ENCODE measurements at regions not wholly inside any gene's neighbourhood (a gene's known extent, or its start where the extent isn't known, plus 50 kb on each side); places are given as distances from the start of the nearest gene placed in this dataset.

DNA sequence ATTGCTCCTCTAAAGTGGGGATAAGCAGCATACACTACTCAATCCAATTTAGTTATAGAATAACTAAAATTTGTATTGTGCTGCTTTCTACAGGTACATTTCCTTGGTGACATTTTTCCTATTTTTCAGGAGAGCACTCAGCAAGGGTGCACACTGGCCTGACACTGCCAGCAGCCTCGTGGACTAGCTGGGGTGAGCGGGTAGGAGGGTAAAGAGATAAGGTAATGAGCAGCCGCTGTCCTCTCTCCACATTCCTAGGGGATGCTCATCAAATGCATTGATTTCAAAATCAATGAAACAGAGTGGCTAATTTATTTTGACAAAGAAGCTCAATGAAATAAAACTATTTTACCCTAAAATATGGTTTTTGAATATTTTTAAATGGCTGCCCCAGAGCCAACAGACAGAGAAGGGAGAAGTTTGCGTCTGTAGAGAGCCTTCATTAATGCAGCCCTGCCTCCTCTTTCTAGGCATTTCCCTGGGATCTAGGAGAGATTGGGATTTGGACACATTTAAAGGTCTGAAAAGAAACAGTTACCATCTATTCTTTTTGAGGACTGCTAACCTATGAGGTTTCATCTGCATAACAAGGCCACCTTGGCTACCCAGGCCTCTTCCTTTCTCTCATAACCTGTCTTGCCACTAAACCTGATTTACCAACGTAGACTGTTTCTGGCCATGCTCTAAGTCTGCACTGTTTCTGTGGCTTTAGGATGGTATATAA, 561.0 kb downstream of the IPMK start:
- TF ChIP-seq CTCF (IDR thresholded peaks at IDR 0.05), result no peak
- CTCF ChIA-PET, result no interaction called here
- POLR2A ChIA-PET, result no interaction called here
- Mint-ChIP-seq H3K4me3 (no peak overlapping the region), H3K4me1 (ENCODE audit: low read depth) (no peaks in the 10 kb centered on the region), H3K36me3 (ENCODE audit: low read depth) (no peaks in the 10 kb centered on the region), H3K9me3 (no peaks in the 10 kb centered on the region), H3K27ac (no peak overlapping the region), H3K27me3 (no peaks in the 10 kb centered on the region)
- DNase-seq (no peak), ATAC-seq (no peak)
- intact Hi-C loops (cut with micrococcal nuclease), result no loop called here

- intact Hi-C loops (cut with micrococcal nuclease), result no loop called here
- POLR2A ChIA-PET, result no interaction called here
- TF ChIP-seq CTCF (IDR thresholded peaks at IDR 0.05), result no peak
Observed at GRCh38 chr10:57706016-57706415, 561.7 kb downstream of the IPMK start.

GRCh38 chr10:57699944-57700343, 567.8 kb downstream of the IPMK start:
- ATAC-seq (no peak), DNase-seq (no peak)
- Mint-ChIP-seq H3K4me1 (ENCODE audit: low read depth) (no peaks in the 10 kb centered on the region), H3K27me3 (no peaks in the 10 kb centered on the region), H3K36me3 (ENCODE audit: low read depth) (no peaks in the 10 kb centered on the region), H3K4me3 (no peak overlapping the region), H3K27ac (no peak overlapping the region), H3K9me3 (no peaks in the 10 kb centered on the region)
- ChIA-PET CTCF (no interaction called here), POLR2A (no interaction called here)
- intact Hi-C loops (cut with micrococcal nuclease), result no loop called here
- TF ChIP-seq CTCF (IDR thresholded peaks at IDR 0.05), result no peak

More at GRCh38 chr10:57706016-57706415, 561.7 kb downstream of the IPMK start:
- Mint-ChIP-seq H3K36me3 (ENCODE audit: low read depth) (no peaks in the 10 kb centered on the region), H3K27me3 (no peaks in the 10 kb centered on the region), H3K9me3 (no peaks in the 10 kb centered on the region), H3K4me3 (no peak overlapping the region), H3K4me1 (ENCODE audit: low read depth) (no peaks in the 10 kb centered on the region), H3K27ac (no peak overlapping the region)
- no peak for ATAC-seq
- CTCF ChIA-PET, result no interaction called here
- DNase-seq, result no peak

GRCh38 chr10:57696641-57697040, 571.1 kb downstream of the IPMK start:
- Mint-ChIP-seq H3K4me1 (ENCODE audit: low read depth) (no peaks in the 10 kb centered on the region), H3K27me3 (no peaks in the 10 kb centered on the region), H3K4me3 (no peak overlapping the region), H3K36me3 (ENCODE audit: low read depth) (no peaks in the 10 kb centered on the region), H3K9me3 (no peaks in the 10 kb centered on the region), H3K27ac (no peak overlapping the region)
- ATAC-seq (no peak), DNase-seq (no peak)
- ChIA-PET POLR2A (no interaction called here), CTCF (no interaction called here)
- intact Hi-C loops (cut with micrococcal nuclease), result no loop called here
- no peak for TF ChIP-seq CTCF (IDR thresholded peaks at IDR 0.05)

DNA sequence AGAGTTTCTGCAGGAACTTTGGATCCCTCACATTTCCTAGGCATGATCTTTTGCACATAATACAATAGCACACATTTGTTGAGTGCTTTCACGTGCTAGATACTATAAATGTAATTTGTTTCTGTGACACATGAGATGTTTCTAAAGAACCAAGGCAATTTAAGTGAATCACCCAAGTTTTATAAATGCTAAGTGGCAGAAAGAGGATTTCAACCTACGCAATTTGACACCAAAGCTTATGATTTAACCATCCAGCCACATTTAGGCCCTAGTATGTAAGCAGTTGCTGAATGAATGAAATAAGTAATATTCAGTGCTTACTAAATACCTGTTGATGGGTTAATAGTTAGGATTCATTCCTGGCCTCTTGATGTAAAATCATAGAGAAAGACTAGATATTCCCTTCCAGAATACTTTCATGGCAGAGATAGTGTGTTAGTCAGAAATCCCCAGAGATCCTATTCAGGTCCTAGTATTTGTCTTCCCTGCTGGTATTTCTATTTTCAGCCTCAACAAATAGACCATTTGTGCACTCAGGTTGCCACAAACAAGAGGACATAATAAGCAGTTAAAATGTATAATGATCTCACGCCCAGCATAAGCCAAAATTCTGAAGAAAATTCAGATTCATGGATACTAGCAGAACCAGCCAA, 572.6 kb downstream of the IPMK start:
- no peak for ATAC-seq

More for the DNA sequence above, 572.6 kb downstream of the IPMK start:
- TF ChIP-seq CTCF (IDR thresholded peaks at IDR 0.05), result no peak
- Mint-ChIP-seq H3K9me3 (no peaks in the 10 kb centered on the region), H3K36me3 (ENCODE audit: low read depth) (no peaks in the 10 kb centered on the region), H3K27me3 (no peaks in the 10 kb centered on the region), H3K4me1 (ENCODE audit: low read depth) (no peaks in the 10 kb centered on the region), H3K27ac (no peak overlapping the region), H3K4me3 (no peak overlapping the region)
- ChIA-PET POLR2A (no interaction called here), CTCF (no interaction called here)
- DNase-seq, result no peak
- intact Hi-C loops (cut with micrococcal nuclease), result no loop called here

All from activated CD8-positive, alpha-beta T cell treated with anti-CD3 and anti-CD28 coated beads for 36 hours (primary cell).